MM.1S (cell line): ENCODE measurements at regions not wholly inside any gene's neighbourhood (a gene's known extent, or its start where the extent isn't known, plus 50 kb on each side); places are given as distances from the start of the nearest gene placed in this dataset.

Source experiments
- DNase-seq: peaks from one replicate; pipeline ENCODE4 v3.0.0-alpha.2; 2015
- H2AFZ ChIP-seq: fragments of 300-600 bp; sonication (generic); 2 replicates; pipeline ENCODE4 v1.6.0; 2016; ENCODE audit warnings: antibody characterized with exemption, low read length
- H3F3A ChIP-seq: fragments of 300-600 bp; sonication (generic); 2 replicates; pipeline ENCODE4 v1.6.1; 2016; ENCODE audit warnings: mild to moderate bottlenecking, antibody characterized with exemption, low read length, moderate library complexity, mixed read lengths; ENCODE audit not compliant: insufficient read depth
- H3K27ac ChIP-seq: fragments of 300-600 bp; sonication (generic); 2 replicates; pipeline ENCODE4 v1.5.1; 2016; ENCODE audit warnings: mild to moderate bottlenecking, low read length
- H3K27me3 ChIP-seq: fragments of 300-600 bp; sonication (generic); replicated peaks from 2 replicates; pipeline ENCODE4 v1.6.0; 2016; ENCODE audit warnings: low read length; ENCODE audit not compliant: insufficient read depth
- H3K36me3 ChIP-seq: fragments of 300-600 bp; sonication (generic); replicated peaks from 2 replicates; pipeline ENCODE4 v1.6.1; 2016; ENCODE audit warnings: mild to moderate bottlenecking, low read length, mixed read lengths; ENCODE audit not compliant: insufficient read depth
- H3K4me1 ChIP-seq: fragments of 300-600 bp; sonication (generic); 2 replicates; pipeline ENCODE4 v1.6.1; 2016; ENCODE audit warnings: low read length, mixed read lengths
- H3K4me2 ChIP-seq: fragments of 300-600 bp; sonication (generic); 2 replicates; pipeline ENCODE4 v1.6.0; 2016; ENCODE audit warnings: low read depth, low read length
- H3K4me3 ChIP-seq: fragments of 300-600 bp; sonication (generic); 2 replicates; pipeline ENCODE4 v1.5.1; 2016; ENCODE audit warnings: low read length, mixed read lengths
- H3K79me2 ChIP-seq: fragments of 300-600 bp; sonication (generic); 2 replicates; pipeline ENCODE4 v1.6.1; 2016; ENCODE audit warnings: mixed run types, low read length, mixed read lengths
- H3K9ac ChIP-seq: fragments of 300-600 bp; sonication (generic); 2 replicates; pipeline ENCODE4 v1.6.1; 2016; ENCODE audit warnings: low read length, mixed read lengths
- H3K9me2 ChIP-seq: fragments of 300-600 bp; sonication (generic); replicated peaks from 2 replicates; pipeline ENCODE4 v1.6.1; 2016; ENCODE audit warnings: mild to moderate bottlenecking, low read length, mixed read lengths; ENCODE audit not compliant: insufficient read depth
- H3K9me3 ChIP-seq: fragments of 300-600 bp; sonication (generic); replicated peaks from 2 replicates; pipeline ENCODE4 v1.6.1; 2016; ENCODE audit warnings: mild to moderate bottlenecking, low read length, mixed read lengths; ENCODE audit not compliant: insufficient read depth
- H4K20me1 ChIP-seq: fragments of 300-600 bp; sonication (generic); 2 replicates; pipeline ENCODE4 v1.6.1; 2016; ENCODE audit warnings: mild to moderate bottlenecking, low read length, moderate library complexity, mixed read lengths; ENCODE audit not compliant: insufficient read depth
- EZH2 ChIP-seq: fragments of 300-600 bp; sonication (generic); optimal IDR thresholded peaks from 2 replicates; pipeline ENCODE3; 2017; ENCODE audit warnings: low read depth, mild to moderate bottlenecking, antibody characterized with exemption, low read length, mixed read lengths
- EZH2phosphoT487 ChIP-seq: fragments of 300-600 bp; sonication (generic); IDR thresholded peaks from 2 replicates; pipeline ENCODE4 v1.6.1; 2018; ENCODE audit warnings: antibody characterized with exemption, low read length
- TF ChIP-seq, protein P1 (sequence below): fragments of 300-600 bp; sonication (generic); IDR thresholded peaks from 2 replicates; pipeline ENCODE4 v1.5.1; 2016; ENCODE audit warnings: antibody characterized with exemption, low read length, mixed read lengths

DNA sequence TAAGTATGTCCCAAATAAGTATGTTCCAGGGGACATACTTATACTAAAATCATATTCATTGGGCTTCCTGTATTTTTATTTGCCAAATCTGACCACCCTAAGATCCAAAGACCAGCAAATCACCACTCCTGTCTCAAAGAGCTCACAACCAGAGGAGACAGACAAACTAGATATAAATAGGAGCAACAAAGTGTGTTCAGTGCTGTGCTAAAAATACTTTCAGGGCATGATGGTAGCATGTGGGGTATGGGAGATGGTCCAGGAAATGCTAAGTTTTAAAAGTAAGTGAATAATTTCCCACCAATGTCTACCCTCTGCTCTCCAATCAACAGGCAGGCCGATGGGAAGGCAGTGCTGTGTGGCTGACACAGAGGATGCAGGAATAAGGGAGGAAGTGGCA lies 87.1 kb downstream of the C1QL2 start:
- Histone ChIP-seq H3K4me1 (no peaks in the 10 kb centered on the region), H3K4me2 (no peak overlapping the region), H3K9me2 (no peaks in the 10 kb centered on the region), H3K4me3 (no peak overlapping the region), H3K27me3 (no peaks in the 10 kb centered on the region), H3K9ac (no peak overlapping the region), H3K27ac (no peak overlapping the region), H3K79me2 (no peaks in the 10 kb centered on the region), H3F3A (no peaks in the 10 kb centered on the region), H2AFZ (no peak overlapping the region), H3K9me3 (no peaks in the 10 kb centered on the region), H3K36me3 (no peaks in the 10 kb centered on the region), H4K20me1 (no peaks in the 10 kb centered on the region)
- no peak for DNase-seq
- TF ChIP-seq EZH2phosphoT487 = no peak
- TF ChIP-seq, protein P1, sequence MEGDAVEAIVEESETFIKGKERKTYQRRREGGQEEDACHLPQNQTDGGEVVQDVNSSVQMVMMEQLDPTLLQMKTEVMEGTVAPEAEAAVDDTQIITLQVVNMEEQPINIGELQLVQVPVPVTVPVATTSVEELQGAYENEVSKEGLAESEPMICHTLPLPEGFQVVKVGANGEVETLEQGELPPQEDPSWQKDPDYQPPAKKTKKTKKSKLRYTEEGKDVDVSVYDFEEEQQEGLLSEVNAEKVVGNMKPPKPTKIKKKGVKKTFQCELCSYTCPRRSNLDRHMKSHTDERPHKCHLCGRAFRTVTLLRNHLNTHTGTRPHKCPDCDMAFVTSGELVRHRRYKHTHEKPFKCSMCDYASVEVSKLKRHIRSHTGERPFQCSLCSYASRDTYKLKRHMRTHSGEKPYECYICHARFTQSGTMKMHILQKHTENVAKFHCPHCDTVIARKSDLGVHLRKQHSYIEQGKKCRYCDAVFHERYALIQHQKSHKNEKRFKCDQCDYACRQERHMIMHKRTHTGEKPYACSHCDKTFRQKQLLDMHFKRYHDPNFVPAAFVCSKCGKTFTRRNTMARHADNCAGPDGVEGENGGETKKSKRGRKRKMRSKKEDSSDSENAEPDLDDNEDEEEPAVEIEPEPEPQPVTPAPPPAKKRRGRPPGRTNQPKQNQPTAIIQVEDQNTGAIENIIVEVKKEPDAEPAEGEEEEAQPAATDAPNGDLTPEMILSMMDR = no peak
- no peak for TF ChIP-seq EZH2

DNA sequence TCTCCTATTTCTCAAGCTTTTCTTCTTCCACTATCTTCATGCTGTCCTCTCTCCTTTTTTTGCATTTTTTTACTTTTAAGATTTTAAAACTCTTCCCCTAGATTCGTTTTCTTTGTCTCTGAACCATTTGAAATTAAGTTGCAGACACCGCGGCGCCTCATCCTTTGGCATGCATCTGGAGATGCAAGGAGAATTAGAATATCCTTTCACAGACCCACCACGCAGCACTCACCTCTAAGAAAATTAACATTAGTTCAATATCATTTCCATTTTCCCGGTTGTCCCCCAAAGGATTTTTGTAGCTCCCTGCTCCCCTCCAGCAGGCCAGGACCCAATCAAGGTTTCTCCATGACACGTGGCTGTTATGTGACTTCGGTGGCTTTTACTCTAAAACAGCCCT lies 88.8 kb downstream of the C1QL2 start:
- Histone ChIP-seq H2AFZ (no peak overlapping the region), H3K9ac (no peak overlapping the region), H3K4me2 (no peak overlapping the region), H3F3A (no peaks in the 10 kb centered on the region), H3K9me3 (no peaks in the 10 kb centered on the region), H3K27me3 (no peaks in the 10 kb centered on the region), H3K79me2 (no peaks in the 10 kb centered on the region), H3K36me3 (no peaks in the 10 kb centered on the region), H3K27ac (no peak overlapping the region), H4K20me1 (no peaks in the 10 kb centered on the region), H3K4me1 (no peaks in the 10 kb centered on the region), H3K4me3 (no peak overlapping the region), H3K9me2 (no peaks in the 10 kb centered on the region)
- DNase-seq = no peak
- TF ChIP-seq EZH2 (no peak), EZH2phosphoT487 (no peak)
- TF ChIP-seq, protein P1 = no peak

DNA sequence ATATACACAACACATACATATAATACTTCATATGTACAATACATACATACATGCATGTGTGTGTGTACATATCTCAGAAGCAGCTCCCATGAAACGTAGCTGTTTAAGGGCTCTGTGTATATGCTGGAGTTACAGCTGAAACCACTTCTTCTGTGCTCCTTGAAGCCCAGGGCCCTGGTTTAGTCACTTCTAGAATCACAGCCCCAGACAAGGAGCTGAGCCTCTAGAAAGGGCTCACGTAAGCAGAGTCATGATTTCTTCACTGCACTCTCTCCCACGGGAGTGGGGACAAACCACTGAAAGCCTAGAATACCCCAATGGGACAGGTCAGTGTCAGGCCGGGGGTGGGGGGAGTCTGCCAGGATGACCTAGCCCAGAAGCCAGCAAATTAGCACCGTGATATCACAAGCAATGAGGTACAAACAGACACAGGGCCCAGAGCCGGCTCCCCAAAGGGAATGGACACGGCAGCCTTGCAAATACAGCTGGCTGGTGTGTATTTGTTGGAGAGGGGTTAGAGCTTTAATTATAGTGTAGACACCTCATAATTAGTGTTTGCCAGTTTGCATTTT lies 90.3 kb downstream of the C1QL2 start:
- H2AFZ ChIP-seq = no peak overlapping the region
- H3K9me3 ChIP-seq = no peaks in the 10 kb centered on the region
- H3F3A ChIP-seq = no peaks in the 10 kb centered on the region
- H3K4me1 ChIP-seq = no peaks in the 10 kb centered on the region
- no peak for DNase-seq
- H3K27ac ChIP-seq = no peak overlapping the region
- H3K9ac ChIP-seq = no peak overlapping the region
- H3K27me3 ChIP-seq = no peaks in the 10 kb centered on the region
- H3K36me3 ChIP-seq = no peaks in the 10 kb centered on the region
- no peaks in the 10 kb centered on the region for H3K9me2 ChIP-seq
- H3K4me2 ChIP-seq = no peak overlapping the region
- H4K20me1 ChIP-seq = no peaks in the 10 kb centered on the region
- H3K4me3 ChIP-seq = no peak overlapping the region
- H3K79me2 ChIP-seq = no peaks in the 10 kb centered on the region
- TF ChIP-seq, protein P1 = no peak
- TF ChIP-seq EZH2phosphoT487 = no peak
- no peak for TF ChIP-seq EZH2
